Fibroblast of skin of scalp (primary cell): ENCODE measurements at regions not wholly inside any gene's neighbourhood (a gene's known extent, or its start where the extent isn't known, plus 50 kb on each side); places are given as distances from the start of the nearest gene placed in this dataset.

Experiments used
- DNase-seq: peaks from one replicate; pipeline ENCODE4 v3.0.0-alpha.2; 2013

DNA sequence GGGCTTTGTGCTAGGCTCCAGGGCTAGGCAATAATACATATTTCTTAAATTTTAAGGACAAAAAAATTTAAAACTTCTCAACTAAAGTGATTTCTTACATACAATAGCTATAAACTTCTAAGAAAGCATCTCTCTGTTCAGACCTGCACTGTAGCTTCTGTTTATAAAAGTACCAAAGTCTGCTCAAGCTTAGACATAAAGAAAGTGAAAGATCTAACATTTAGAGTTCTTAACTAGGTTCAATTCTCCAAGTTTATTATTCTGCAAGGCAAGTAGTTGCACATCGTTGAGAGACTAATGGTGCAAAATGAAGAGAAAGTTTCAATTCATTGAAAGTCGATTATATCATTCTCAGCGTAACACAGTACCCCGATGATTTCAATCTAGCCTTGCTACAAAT, 857.4 kb upstream of the HTR2C start:
- no peak for DNase-seq

DNA sequence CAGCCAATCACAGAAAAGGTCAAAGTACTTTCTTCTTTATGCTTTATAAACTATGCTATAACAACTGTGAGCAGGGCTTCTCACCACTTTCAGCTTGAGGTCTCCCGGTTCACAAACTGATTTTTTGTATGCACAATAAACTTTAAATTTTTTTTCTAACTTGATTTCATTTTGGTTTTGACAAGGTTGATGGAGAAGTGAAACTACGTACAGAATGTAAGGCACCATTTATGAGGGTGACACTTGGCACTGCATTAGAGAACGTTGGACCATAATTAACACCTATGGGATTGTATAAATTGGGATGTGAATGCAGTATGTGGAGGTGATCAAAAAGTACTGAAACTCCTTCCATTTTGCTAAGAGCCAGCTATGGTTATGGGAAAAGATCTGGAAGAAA, 857.9 kb upstream of the HTR2C start:
- no peak for DNase-seq

DNA sequence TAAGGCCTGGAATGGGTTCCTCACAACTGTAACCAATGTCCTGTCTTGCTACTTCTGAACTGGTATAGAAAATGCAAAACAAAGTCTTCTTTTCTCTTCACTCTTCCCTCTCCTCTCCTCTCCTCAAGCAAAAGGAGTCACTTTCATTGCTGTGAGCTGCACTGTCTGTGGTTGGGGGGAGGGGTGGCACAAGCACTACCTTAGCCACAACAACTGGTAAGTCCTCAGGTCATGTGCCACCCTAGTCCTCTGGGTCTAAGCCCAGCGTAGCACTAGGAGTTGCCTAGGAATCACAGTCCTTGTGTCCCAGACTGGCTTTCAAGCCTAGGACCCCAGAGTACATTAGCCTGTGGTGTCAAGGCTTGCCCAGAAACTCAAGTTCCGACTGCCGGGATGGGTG, 859.3 kb upstream of the AMOT start:
- no peak for DNase-seq

DNA sequence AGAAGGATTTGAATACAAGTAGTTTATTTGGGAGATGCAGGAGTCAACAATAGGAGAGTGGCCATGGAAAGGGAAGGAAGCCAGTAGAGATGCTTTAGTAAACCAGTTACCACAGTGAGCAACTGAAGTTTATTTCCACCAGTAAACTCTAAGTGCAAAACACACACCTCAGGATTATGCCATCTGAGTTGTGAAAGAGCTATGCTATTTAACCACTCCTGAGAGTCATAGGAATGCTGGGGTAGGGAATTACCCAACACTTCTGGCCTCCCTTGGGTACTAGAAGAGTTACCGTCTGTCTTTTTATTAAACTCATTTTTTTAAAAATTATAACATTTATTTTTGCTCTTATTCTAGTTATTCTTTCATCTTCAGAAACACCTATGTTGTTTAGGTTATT, 834.6 kb upstream of the AMOT start:
- no peak for DNase-seq

DNA sequence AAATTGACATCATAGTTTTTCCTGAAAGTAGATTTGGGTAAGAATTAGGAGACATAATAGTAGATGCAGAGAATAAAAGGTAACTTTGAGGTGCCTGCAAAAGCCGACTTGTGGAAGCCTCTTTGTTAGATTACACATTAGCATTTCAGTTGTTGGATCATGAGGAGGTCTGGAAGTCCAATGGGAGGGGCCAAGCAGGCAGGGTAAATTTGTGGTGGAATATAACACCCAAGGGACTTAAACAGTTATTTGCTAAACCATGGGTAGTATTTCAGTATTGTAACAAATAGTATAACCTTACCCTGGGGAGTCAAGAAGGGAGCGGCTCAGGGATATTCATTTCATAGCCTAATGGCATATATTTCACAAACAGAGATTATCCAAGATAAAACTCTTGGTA, 810.7 kb upstream of the AMOT start:
- no peak for DNase-seq

DNA sequence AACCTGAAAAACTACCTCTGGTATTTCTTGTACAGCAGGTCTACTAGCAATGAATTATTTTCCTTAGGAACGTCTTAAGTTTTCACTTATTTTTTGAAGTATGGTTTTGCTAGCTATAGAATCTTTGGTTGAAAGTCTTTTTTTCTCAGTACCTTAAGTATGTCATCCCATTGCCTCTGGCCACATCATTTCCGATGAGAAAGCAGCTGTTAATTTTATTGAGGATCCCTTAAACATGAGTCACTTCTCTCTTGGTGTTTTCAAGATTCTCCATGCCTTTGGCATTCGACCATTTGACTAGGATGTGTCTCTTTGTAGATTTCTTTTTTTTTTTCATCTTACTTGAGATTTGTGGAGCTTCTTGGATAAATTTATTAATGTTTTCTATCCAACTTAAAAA, 803.8 kb upstream of the AMOT start:
- DNase-seq: peak; percentile 49

DNA sequence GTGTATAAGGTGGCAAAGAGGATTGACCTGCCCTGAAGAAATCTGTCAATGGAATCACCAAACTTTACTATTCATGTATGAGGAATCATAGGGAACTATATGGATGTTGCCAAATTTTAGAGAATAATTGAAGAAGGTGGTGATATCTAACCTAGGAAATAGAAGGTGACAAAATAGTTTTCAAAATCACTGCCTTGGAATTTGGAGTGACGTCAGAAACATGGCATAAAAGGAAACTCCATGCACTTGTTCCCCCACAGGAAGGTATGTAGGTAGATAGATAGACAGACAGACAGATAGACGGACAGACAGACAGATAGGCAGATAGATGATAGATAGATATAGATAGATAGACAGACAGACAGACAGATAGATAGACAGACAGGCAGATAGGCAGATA, 793.9 kb upstream of the AMOT start:
- no peak for DNase-seq

DNA sequence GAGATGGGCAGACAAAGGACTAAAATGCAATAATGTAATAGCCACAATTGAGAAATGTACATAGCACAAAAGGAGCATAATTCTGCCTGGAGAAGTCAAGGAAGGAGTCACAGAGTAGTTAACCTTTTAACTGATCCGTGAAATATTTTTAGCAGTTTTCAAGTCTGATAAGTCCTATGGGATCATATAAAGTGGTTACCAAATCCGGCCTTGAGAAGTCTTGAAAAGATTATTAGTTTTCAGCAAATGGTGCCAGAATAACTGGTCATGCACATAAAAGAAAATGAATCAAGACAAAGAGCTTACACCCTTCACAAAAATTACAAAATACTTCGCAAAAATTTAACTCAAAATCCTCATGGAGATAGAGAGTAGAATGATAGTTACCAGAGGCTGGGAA, 788.7 kb upstream of the AMOT start:
- DNase-seq: no peak

DNA sequence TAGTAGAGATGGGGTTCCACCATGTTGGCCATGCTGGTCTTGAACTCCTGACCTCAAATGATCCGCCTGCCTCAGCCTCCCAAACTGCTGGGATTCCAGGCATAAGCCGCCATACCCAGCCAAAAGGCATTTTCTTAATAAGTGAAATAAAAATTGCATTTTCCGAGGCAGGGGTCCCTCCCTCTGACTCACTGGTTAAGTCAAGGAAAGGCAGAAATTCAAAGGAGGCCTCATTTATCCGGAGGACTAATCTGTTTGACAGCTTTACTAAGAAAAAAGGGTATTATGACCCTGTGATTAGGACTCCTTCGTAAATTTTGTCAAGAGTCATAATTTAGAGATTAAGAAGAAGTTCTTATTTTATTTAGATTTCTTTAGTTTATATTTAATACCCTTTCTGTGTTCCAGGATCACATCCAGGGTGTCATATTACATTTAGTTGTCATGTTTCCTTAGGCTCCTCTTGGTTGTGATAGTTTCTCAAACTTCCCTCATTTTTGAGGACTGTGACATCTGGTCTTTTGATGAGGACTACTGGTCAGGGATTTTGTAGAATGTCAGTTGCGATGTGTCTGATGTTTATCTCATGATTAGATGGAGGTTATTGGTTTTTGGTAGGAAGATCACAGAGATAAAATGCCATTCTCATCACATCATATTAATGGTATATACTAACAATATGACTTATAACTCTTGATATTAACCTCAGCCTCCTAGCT, 753.7 kb upstream of the AMOT start:
- no peak for DNase-seq

DNA sequence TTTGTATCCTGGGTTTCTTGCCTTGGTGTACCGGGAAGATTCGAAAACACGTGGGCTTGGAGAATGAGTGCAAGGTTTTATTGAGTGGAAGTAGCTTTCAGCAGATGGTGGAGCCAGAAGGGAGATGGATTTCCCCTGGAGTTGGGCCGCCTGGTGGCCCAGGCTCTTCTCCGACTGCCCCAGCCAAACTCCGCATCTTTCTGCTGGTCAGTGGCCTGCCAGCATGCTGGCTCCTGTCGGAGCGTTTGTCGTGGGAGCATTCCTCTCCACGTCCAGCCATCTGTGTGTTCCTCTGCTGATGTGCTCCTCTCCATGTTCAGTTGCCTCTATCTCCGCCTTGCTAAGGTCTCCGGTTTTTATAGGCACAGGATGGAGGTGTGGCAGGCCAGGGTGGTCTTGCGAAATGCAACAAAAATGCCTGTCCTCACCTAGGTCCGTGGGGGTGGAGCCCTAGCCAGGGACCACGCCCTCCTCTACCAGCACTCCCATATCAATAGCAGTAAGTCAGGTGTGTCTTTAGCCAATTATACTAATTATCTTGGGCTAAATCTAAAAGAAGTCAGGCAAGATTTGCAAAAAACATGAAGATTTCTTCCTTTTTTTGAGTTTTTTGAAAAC, 745.8 kb upstream of the AMOT start:
- no peak for DNase-seq

DNA sequence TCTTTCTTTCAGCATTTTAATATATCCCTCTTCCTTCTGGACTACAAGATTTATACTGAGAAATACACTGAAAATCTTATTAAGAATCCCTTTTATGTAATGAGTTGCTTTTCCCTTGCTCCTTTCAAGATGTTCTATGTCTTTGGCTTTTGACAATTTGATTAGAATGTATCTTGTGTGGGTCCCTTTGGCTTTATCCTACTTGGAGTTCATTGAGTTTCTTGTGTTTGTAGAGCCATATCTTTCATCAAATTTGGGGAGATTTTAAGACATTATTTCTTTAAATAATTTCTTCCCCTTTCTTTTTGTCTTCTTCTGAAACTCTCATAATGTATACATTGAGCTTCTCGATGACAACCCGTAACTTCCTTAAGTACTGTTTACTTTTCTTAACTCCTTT, 739.9 kb upstream of the AMOT start:
- no peak for DNase-seq

DNA sequence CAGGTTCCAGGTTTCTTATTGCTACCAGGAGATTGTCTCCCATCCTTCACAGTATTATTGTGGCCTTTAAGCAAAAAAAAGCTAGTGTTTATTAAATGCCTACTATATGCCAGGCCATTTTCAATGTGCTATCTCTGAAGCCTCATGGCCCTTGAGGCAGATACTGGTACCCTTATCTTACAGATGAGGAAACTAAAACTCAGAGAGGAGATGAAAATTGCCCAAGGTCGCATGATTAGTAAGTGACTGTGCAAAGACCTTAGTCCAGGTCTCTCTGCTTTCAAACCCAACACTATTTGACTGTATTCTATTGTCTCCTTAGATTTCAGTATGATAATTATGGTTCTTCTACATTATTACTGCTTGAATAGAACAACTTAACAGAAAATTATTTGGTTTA, 717.9 kb upstream of the AMOT start:
- DNase-seq: no peak

DNA sequence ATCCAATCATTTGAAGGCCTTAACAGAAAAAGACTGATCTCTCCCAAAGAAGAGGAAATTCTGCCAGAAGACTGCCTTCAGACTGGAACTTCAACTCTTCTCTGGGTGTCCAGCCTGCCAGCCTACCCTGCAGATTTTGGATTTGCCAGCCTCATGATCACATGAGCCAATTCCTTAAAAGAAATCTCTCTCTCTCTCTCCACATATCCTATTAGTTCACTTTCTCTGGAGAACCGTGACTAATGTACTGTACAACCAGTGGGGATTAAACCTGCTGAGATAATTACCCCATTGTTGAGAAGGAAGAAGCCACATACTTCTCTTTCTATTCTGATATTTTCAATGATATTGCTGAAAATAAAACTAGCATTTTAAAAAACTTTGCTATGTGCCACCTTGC, 711.3 kb upstream of the AMOT start:
- no peak for DNase-seq

DNA sequence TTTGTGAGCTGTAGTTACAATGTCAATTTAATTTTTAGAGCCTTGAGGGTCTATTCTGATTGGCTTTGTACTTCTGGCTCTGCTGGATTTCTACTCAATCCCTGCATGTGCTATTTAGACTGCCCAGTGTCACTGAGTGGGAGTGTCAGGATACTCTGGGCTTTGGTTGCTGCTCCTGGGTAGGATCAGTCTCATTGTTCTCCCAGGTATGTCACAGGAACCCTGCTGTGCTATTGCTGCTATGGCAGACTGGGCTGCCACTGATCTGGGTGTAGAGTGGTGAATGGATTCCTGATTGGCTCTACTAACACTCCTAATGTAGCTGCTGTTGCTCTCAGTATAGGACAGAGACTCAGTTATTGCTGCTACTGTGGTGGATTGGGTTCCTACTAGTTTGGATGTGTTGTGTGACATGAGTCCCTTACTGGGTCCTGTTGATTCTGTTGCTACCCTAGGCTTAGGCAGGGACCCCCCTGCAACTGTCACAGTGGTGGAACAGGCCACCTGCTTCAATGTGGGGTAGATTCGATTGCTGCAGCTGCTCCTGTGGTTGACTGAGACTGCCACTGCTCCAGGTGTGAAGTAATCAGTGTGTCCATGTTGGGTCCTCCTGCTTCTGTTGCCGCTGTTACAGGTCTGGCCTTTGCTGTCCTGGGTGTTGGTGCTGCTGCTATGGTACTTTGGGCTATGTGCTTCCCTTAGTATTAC, 707.8 kb upstream of the AMOT start:
- DNase-seq: no peak

DNA sequence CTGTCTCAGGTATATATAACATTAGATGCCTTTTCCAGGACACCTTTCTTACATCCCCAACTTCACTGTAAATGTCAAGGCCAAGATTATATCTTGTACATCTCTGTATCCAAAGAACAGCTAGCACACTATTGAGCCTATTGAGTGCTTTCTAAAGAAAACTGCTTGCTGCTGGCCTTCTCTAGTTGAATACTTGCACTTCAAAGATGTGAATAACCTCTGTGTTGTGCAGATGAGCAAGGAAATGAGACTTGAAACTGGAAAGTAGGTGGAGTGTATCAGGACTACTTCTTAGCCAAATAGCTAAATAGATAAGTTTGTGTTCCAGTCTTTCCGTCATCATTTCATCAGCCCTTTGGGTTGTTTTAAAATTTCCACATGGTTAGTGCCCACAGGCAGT, 704.4 kb upstream of the AMOT start:
- DNase-seq: no peak

DNA sequence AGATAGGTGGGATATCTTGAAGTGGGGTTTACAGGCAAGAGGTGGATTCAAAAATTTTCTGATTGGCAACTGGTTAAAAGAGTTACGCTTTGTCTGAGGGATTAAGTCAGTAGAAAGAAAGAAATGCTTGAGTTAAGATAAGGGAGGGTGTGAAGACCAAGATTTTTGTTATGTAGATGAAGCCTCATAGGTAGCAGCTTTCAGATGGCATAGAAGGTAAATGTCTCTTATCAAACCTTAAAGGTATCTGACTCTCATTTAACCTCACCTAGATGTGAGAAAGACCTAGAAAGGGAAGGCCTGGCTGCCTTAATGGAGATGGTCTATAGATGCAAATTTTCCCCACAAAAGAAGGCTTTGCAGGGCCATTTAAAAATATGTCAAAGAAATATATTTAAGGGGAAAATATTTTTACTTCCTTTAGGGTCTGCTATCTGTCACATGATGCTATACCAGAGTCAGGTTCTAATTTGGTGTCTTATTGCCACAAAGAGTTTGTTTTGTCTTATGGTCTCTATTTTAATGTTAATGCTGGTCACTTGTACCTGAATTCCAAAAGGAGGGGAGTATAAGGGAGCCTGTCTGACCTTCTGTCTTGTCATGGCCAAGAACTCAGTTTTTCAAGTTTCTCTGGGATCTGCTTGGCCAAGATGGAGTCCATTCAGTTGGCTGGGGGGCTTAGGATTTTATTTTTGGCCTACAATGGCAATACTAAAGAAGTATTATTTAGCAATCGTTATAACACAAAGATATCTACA, 699.1 kb upstream of the AMOT start:
- no peak for DNase-seq

DNA sequence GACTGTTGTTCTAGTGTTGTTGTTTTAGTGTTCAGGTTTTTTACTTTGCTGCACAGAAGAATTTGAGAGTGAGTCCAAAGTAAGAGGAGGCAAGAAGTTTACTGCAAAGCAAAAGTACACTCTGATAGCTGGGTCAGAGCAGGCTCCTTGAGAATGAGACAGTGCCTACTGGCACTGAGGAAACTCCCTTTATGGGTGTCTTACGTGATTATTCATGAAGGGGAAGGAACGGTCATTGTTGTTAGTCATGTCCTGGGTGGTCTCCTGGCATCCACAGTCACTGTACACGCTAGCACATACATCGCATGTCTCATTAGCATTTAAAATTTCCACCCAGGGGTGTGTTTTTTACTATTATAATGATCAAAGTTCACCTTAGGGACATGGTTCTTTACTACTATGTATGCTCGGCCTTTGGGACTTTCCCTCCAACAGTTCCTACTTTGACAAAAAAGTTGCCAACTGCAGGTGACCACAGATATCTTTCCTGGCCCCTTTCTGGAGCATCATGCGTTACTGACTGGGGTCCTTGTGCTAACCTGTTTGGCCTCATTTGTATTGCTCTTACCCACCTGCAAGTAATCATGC, 688.9 kb upstream of the AMOT start:
- no peak for DNase-seq

DNA sequence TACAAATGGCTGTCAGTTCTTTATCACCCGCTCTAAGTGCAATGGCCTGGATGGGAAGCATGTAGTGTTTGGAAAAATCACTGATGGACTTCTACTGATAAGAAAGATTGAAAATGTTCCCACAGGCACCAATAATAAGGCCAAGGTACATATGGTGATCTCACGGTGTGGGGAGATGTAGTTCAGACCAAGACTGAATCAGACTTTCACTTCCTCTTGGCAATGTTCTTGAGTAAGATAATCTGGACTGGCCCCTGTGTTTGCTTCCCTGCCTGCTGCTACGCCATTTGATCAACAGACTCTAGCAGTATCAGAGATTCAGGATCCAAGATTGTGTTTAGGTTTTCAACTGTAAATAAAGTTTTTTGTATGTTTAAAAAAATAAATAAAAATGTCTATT, 682.2 kb upstream of the AMOT start:
- DNase-seq: no peak

DNA sequence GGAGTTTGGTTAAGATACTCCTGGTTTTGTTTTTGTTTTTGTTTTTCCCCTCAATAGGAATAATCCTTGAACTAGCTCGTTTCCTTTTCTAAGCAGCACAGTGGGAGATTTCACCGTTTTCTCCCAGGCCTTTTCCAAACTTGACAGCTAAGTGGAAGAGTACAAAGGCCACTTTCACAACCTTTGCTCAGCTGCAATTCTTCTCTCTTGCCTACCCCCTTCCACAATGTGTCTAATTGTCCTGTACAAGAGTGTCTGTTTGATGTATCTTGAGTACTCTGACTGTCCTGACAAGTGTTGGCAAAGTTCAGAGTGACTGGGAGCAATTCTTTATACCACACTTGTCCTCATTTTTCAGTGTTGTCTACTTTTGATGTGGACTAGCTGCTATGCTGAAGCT, 674.3 kb upstream of the AMOT start:
- no peak for DNase-seq

DNA sequence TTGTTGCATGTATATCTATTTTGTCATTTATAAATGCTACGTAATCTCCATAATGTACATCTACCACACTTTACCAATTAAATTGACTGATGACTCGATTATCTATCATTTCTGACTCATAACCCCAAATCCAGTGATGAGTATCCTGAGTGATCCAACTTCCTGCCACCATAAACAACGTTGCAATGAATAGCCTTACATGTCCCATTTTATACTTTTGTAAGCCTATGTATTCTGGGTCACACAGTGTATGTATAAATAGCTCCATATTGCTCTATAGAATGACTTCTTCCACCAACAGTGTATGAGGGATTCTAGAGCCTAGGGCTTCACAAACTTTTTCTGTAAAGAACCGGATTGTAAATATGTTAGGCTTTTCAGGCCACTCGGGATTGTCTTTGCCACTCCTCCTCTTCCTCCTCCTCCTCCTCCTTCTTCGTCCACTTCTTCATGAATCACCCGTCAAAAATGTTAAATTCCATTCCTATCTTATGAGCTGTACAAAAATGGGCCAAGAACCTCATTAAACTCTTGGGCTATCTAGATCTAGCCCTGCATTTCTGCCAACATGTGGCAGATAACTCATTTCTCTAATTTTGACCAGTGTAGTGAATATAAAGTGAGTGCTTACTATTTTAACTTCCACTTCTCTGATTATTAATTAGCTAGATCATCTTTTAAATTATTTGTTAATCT, 672.2 kb upstream of the AMOT start:
- peak; percentile 83 for DNase-seq

DNA sequence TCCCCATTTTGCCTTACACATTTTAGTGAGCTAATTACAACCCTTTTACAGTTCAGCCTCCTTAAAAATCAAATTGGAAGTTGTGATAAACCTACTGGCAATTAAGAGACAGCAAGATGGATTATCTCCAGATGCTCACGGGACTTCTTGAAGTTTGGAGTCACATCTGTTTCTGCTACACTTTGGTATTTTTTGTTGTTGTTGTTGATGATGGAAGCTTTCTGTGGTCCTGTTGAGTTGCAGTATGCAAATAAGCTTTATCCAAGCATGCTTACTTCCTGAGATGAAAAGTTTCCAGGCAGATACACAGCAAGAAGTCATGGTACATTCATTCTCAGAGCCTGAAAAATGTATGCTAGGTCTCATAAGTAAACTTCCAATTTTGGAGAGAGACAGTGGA, 670.0 kb upstream of the AMOT start:
- no peak for DNase-seq

DNA sequence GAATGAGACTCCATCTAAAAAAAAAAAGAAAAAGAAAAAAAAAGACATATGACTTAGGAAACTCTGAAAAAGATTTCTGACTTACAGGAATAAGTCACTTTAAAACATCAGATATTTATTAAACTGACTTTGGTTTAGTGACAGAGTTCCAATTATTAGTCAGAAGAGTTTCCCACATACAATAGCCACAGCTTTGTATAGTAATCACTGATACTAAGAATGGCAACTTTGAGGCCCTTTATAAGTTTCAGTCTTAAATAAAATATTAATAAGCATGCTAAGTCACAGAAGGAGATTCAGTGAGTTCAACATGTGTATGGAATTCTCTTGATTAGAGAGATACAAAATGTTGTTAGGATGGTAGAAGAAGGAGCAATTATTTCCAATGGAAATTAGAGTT, 652.3 kb upstream of the AMOT start:
- no peak for DNase-seq

DNA sequence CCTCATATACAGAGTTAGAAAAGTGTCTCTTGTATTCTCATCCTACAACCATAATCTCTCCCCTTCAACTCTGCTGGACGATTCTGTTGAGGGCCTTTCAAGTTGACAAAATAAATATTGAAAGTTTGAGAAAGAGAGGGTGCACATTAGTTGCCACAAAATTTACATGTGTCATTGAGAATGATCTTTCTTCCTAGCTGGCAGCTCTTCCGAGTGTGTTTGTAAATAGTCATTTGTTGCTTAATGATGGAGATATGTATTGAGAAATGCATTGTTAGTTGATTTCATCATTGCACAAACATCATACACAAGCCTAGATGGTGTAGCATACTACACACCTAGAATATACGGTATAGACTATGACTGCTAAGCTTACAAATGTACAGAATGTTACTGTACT, 632.8 kb upstream of the AMOT start:
- no peak for DNase-seq
